Thoracic aorta (tissue), 2 donors: ENCODE measurements at regions not wholly inside any gene's neighbourhood (a gene's known extent, or its start where the extent isn't known, plus 50 kb on each side); places are given as distances from the start of the nearest gene placed in this dataset.

Experiments used
- ATAC-seq: fragments of 150-250 bp; one replicate; pipeline ENCODE4 v1.8.0; 2017; ENCODE audit warnings: low read depth; ENCODE audit not compliant: insufficient number of reproducible peaks, low FRiP score
- DNase-seq: peaks from one replicate; pipeline ENCODE4 v3.0.0-alpha.2; 2020; ENCODE audit warnings: low spot score
- H3K27ac ChIP-seq, 2 donors: fragments of 200-600 bp; sonication (generic); 1 replicate in 1 of 2; 2 replicates in 1 of 2; pipeline ENCODE4 v1.5.1; 2016; ENCODE audit warnings: mild to moderate bottlenecking in 2 of 2, moderate library complexity in 2 of 2
- H3K27me3 ChIP-seq: fragments of 200-600 bp; sonication (generic); replicated peaks from 2 replicates; pipeline ENCODE4 v1.6.0; 2016; ENCODE audit warnings: mild to moderate bottlenecking; ENCODE audit not compliant: insufficient read depth
- H3K36me3 ChIP-seq: fragments of 200-600 bp; sonication (generic); one replicate; pipeline ENCODE4 v1.5.1; 2016
- H3K4me1 ChIP-seq, 2 donors: fragments of 200-600 bp; sonication (generic); 1 replicate in 1 of 2; 2 replicates in 1 of 2; pipeline versions ENCODE4 v1.5.1 to v1.6.0; 2016; ENCODE audit warnings: low read depth in 2 of 2, mild to moderate bottlenecking in 1 of 2; ENCODE audit not compliant: control insufficient read depth in 1 of 2
- H3K4me3 ChIP-seq: fragments of 200-600 bp; sonication (generic); 2 replicates; pipeline ENCODE4 v1.5.1; 2016; ENCODE audit warnings: mild to moderate bottlenecking
- H3K9me3 ChIP-seq: fragments of 200-600 bp; sonication (generic); 2 replicates; pipeline ENCODE4 v1.5.1; 2016
- CTCF ChIP-seq: fragments of 200-600 bp; sonication (generic); IDR thresholded peaks from one replicate; pipeline ENCODE4 v1.5.1; 2019; ENCODE audit warnings: antibody characterized with exemption

GRCh38 chr15:36507458-36507857 lies 72.0 kb upstream of the CDIN1 start:
- ATAC-seq, result no peak
- Histone ChIP-seq H3K4me3 (no peak overlapping the region), H3K4me1 (no peaks in the 10 kb centered on the region), H3K27ac (no peak overlapping the region), H3K27me3 (no peaks in the 10 kb centered on the region), H3K9me3 (no peaks in the 10 kb centered on the region), H3K36me3 (no peaks in the 10 kb centered on the region)
- no peak for DNase-seq
- no peak for TF ChIP-seq CTCF

GRCh38 chr15:36511594-36511993 lies 67.8 kb upstream of the CDIN1 start:
- H3K27me3 ChIP-seq, result no peaks in the 10 kb centered on the region

GRCh38 chr15:36517758-36518157 lies 61.7 kb upstream of the CDIN1 start:
- TF ChIP-seq CTCF, result no peak
- ATAC-seq, result no peak

More at GRCh38 chr15:36511594-36511993, 67.8 kb upstream of the CDIN1 start:
- H3K4me1 ChIP-seq, result no peaks in the 10 kb centered on the region
- ATAC-seq, result no peak
- no peak overlapping the region for H3K27ac ChIP-seq
- no peaks in the 10 kb centered on the region for H3K9me3 ChIP-seq
- TF ChIP-seq CTCF, result no peak
- H3K4me3 ChIP-seq, result no peak overlapping the region
- DNase-seq, result no peak
- H3K36me3 ChIP-seq, result no peaks in the 10 kb centered on the region

GRCh38 chr15:36519067-36519466 lies 60.4 kb upstream of the CDIN1 start:
- Histone ChIP-seq H3K9me3 (no peaks in the 10 kb centered on the region), H3K4me1 (no peaks in the 10 kb centered on the region), H3K4me3 (no peak overlapping the region), H3K27ac (no peak overlapping the region), H3K36me3 (no peaks in the 10 kb centered on the region), H3K27me3 (no peaks in the 10 kb centered on the region)
- DNase-seq (no peak), ATAC-seq (no peak)
- no peak for TF ChIP-seq CTCF

More at GRCh38 chr15:36517758-36518157, 61.7 kb upstream of the CDIN1 start:
- Histone ChIP-seq H3K27ac (no peak overlapping the region), H3K4me3 (no peak overlapping the region), H3K27me3 (no peaks in the 10 kb centered on the region), H3K36me3 (no peaks in the 10 kb centered on the region), H3K4me1 (no peaks in the 10 kb centered on the region), H3K9me3 (no peaks in the 10 kb centered on the region)
- DNase-seq, result no peak

- Histone ChIP-seq H3K4me3 (no peak overlapping the region), H3K4me1 (no peaks in the 10 kb centered on the region), H3K9me3 (no peaks in the 10 kb centered on the region), H3K27ac (no peak overlapping the region), H3K27me3 (no peaks in the 10 kb centered on the region), H3K36me3 (no peaks in the 10 kb centered on the region)
- DNase-seq (no peak), ATAC-seq (no peak)
- TF ChIP-seq CTCF, result no peak
These were observed 54.0 kb upstream of the CDIN1 start for GRCh38 chr15:36525430-36525829.
